ENCODE measurements at regions not wholly inside any gene's neighbourhood (a gene's known extent, or its start where the extent isn't known, plus 50 kb on each side); places are given as distances from the start of the nearest gene placed in this dataset.

DNA sequence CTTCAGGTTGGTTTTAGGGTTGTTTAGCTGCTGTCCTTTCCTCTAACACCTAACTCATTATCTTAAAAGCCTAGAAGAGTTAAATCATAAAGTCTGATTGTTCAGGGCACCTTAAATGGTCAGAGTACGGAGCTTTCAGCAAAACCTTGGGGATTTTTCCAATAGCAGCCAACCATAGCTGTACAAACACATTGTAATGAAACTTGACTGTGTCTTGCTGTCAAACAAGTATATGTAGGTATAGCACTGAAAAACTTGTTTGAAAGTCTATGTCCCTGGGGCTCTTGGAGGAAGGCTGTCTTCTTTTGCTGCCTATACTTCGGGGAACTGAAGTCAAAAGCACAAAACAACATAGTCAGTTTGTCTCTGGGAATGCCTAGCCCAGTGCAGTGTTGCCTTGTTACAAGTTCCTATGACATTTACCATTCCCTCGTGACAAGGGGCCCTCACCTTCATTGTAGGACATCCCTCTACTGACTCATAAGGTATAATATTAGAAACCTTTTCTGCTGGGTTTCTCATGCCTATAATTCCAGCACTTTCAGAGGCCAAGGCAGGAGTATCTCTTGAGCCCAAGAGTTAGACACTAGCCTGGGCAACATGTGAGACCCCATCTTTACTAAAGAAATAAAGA lies 474.5 kb upstream of the NBEA start:
- Histone ChIP-seq H3K9ac (ENCODE audit: low read depth, low read length, poor library complexity) (no peak overlapping the region), H2BK15ac (ENCODE audit: low read length) (no peak overlapping the region), H3K9me3 (replicated peaks in 1 of 2; ENCODE audit: control insufficient read depth in 2 of 2, insufficient read depth in 1 of 2, low read depth in 1 of 2, low read length in 2 of 2) (no peaks in the 10 kb centered on the region), H2BK5ac (ENCODE audit: low read length) (no peak overlapping the region), H4K91ac (ENCODE audit: low read depth, low read length, poor library complexity) (no peak overlapping the region), H3K27me3 (ENCODE audit: control insufficient read depth in 3 of 3, insufficient read depth in 3 of 3, low read depth in 1 of 3, low read length in 3 of 3) (no peaks in the 10 kb centered on the region), H2BK120ac (ENCODE audit: low read depth, low read length) (no peak overlapping the region), H2AK5ac (ENCODE audit: low read depth, low read length) (no peak overlapping the region), H3K4me2 (ENCODE audit: insufficient read depth, low read length, poor library complexity, severe bottlenecking) (no peak overlapping the region), H3K23ac (ENCODE audit: low read depth, low read length, poor library complexity) (no peak overlapping the region), H3K79me1 (ENCODE audit: low read depth, low read length) (no peaks in the 10 kb centered on the region), H3K14ac (ENCODE audit: low read length) (no peak overlapping the region), H4K8ac (ENCODE audit: low read depth, low read length) (no peak overlapping the region), H2BK12ac (ENCODE audit: low read length) (no peak overlapping the region), H3K4me1 (ENCODE audit: control insufficient read depth in 2 of 2, insufficient read depth in 1 of 2, low read depth in 1 of 2, low read length in 2 of 2) (no peaks in the 10 kb centered on the region), H3K36me3 (replicated peaks in 1 of 2; ENCODE audit: control insufficient read depth in 2 of 2, insufficient read depth in 2 of 2, low read length in 2 of 2) (no peaks in the 10 kb centered on the region), H3K4ac (ENCODE audit: low read length) (no peak overlapping the region), H3K18ac (ENCODE audit: low read length) (no peak overlapping the region), H2AFZ (ENCODE audit: low read length) (no peak overlapping the region), H3K27ac (replicated peaks; ENCODE audit: low read length) (no peak overlapping the region), H3K4me3 (ENCODE audit: low read length in 2 of 2) (no peak overlapping the region)
- WGBS, 2 donors (ENCODE audit: extremely low coverage in 2 of 2, insufficient read length in 2 of 2, insufficient replicate concordance in 1 of 2): no CpG with 5 or more reads among the region's 3 CpGs
- DNase-seq (ENCODE audit: low spot score): no peak

DNA sequence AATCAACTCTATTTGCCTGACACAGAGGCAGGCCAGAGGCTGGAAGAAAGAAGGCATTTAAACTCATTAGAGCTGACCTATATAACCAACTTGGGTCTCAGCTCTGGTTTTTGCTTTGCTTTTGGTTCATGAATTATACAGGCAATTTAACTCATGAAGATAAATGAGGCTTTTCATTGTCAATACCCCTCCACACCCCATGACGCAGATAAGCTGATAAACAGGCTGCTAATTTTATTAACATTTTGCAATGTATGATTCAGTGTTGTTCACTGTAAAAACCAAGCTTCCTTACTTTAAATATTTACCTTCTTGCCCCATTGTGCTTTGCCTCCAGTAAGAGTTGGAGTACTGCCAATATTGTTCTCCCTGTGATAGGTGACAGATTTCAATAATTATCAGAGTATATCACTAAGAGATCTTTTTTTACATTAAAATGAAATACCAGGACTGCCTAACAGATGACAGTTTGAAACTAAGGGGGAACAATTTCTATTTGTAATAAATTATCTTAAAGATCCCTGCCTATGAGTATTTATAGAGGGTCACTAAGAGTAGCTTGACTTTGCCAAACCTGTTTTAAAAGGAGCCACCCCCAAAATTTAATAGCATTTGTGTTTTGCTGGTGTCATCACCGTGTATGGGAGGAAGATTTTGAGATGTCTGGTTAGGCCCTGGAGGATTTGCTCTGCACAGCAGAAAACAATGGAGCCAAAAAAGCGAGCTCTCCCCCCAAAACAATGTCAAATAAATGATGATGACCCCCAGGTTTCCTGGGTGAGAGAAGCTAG lies 472.7 kb upstream of the NBEA start:
- H4K8ac ChIP-seq (ENCODE audit: low read depth, low read length): no peak overlapping the region
- H3K23ac ChIP-seq (ENCODE audit: low read depth, low read length, poor library complexity): no peak overlapping the region
- H2BK12ac ChIP-seq (ENCODE audit: low read length): no peak overlapping the region
- no peaks in the 10 kb centered on the region for H3K27me3 ChIP-seq (ENCODE audit: control insufficient read depth in 3 of 3, insufficient read depth in 3 of 3, low read depth in 1 of 3, low read length in 3 of 3)
- H2AFZ ChIP-seq (ENCODE audit: low read length): no peak overlapping the region
- WGBS, 2 donors (ENCODE audit: extremely low coverage in 2 of 2, insufficient read length in 2 of 2, insufficient replicate concordance in 1 of 2): no CpG with 5 or more reads among the region's 3 CpGs
- no peaks in the 10 kb centered on the region for H3K79me1 ChIP-seq (ENCODE audit: low read depth, low read length)
- H3K9me3 ChIP-seq (replicated peaks in 1 of 2; ENCODE audit: control insufficient read depth in 2 of 2, insufficient read depth in 1 of 2, low read depth in 1 of 2, low read length in 2 of 2): no peaks in the 10 kb centered on the region
- no peaks in the 10 kb centered on the region for H3K36me3 ChIP-seq (replicated peaks in 1 of 2; ENCODE audit: control insufficient read depth in 2 of 2, insufficient read depth in 2 of 2, low read length in 2 of 2)
- no peak overlapping the region for H3K18ac ChIP-seq (ENCODE audit: low read length)
- no peaks in the 10 kb centered on the region for H3K4me1 ChIP-seq (ENCODE audit: control insufficient read depth in 2 of 2, insufficient read depth in 1 of 2, low read depth in 1 of 2, low read length in 2 of 2)
- H3K14ac ChIP-seq (ENCODE audit: low read length): no peak overlapping the region
- no peak overlapping the region for H3K9ac ChIP-seq (ENCODE audit: low read depth, low read length, poor library complexity)
- no peak overlapping the region for H3K4ac ChIP-seq (ENCODE audit: low read length)
- DNase-seq (ENCODE audit: low spot score): no peak
- no peak overlapping the region for H2BK15ac ChIP-seq (ENCODE audit: low read length)
- no peak overlapping the region for H3K4me3 ChIP-seq (ENCODE audit: low read length in 2 of 2)
- H3K27ac ChIP-seq (replicated peaks; ENCODE audit: low read length): no peak overlapping the region
- H2AK5ac ChIP-seq (ENCODE audit: low read depth, low read length): no peak overlapping the region
- H3K4me2 ChIP-seq (ENCODE audit: insufficient read depth, low read length, poor library complexity, severe bottlenecking): no peak overlapping the region
- no peak overlapping the region for H4K91ac ChIP-seq (ENCODE audit: low read depth, low read length, poor library complexity)
- no peak overlapping the region for H2BK120ac ChIP-seq (ENCODE audit: low read depth, low read length)
- H2BK5ac ChIP-seq (ENCODE audit: low read length): no peak overlapping the region

DNA sequence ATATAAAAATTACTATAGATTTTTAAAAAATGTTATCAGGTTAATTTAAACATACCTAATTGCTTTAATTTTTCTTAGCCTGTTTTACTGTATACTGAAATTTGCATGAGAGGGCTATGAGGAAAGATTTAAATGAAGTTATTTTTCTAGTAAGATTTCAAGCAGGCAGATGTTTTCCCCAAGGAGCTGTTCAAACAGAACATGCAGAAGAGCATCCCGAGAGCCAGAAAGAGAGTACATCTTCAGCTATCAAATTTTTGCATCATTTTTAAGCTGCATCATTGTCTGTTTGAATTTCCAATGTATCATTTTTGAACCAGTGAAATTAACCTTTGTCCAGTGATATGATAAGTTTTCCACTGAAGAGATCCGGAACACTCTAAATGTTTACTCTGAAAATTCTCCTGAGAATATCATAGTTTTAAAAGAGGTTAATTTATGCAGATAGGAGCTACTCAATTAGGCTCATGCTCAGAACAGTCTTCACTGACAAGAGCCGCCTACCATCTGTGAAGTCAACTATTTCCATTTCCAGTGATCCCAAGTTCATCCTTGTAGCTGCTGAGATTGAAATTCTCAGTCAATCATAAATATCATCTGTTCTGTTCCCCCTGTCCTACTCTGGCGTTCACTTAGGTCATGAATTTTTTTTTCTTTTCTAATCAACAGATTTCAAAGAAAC lies 467.7 kb upstream of the NBEA start:
- Histone ChIP-seq H3K14ac (ENCODE audit: low read length) (no peak overlapping the region), H3K79me1 (ENCODE audit: low read depth, low read length) (no peaks in the 10 kb centered on the region), H2BK12ac (ENCODE audit: low read length) (no peak overlapping the region), H4K8ac (ENCODE audit: low read depth, low read length) (no peak overlapping the region), H2AK5ac (ENCODE audit: low read depth, low read length) (no peak overlapping the region), H2BK15ac (ENCODE audit: low read length) (no peak overlapping the region), H3K18ac (ENCODE audit: low read length) (no peak overlapping the region), H4K91ac (ENCODE audit: low read depth, low read length, poor library complexity) (no peak overlapping the region), H3K9ac (ENCODE audit: low read depth, low read length, poor library complexity) (no peak overlapping the region), H3K9me3 (replicated peaks in 1 of 2; ENCODE audit: control insufficient read depth in 2 of 2, insufficient read depth in 1 of 2, low read depth in 1 of 2, low read length in 2 of 2) (no peaks in the 10 kb centered on the region), H3K4me2 (ENCODE audit: insufficient read depth, low read length, poor library complexity, severe bottlenecking) (no peak overlapping the region), H3K4me3 (ENCODE audit: low read length in 2 of 2) (no peak overlapping the region), H2BK120ac (ENCODE audit: low read depth, low read length) (no peak overlapping the region), H3K23ac (ENCODE audit: low read depth, low read length, poor library complexity) (no peak overlapping the region), H2AFZ (ENCODE audit: low read length) (no peak overlapping the region), H3K4ac (ENCODE audit: low read length) (no peak overlapping the region), H3K27ac (replicated peaks; ENCODE audit: low read length) (no peak overlapping the region), H3K4me1 (ENCODE audit: control insufficient read depth in 2 of 2, insufficient read depth in 1 of 2, low read depth in 1 of 2, low read length in 2 of 2) (no peaks in the 10 kb centered on the region), H3K27me3 (ENCODE audit: control insufficient read depth in 3 of 3, insufficient read depth in 3 of 3, low read depth in 1 of 3, low read length in 3 of 3) (no peaks in the 10 kb centered on the region), H2BK5ac (ENCODE audit: low read length) (no peak overlapping the region), H3K36me3 (replicated peaks in 1 of 2; ENCODE audit: control insufficient read depth in 2 of 2, insufficient read depth in 2 of 2, low read length in 2 of 2) (no peaks in the 10 kb centered on the region)
- WGBS, 2 donors (ENCODE audit: extremely low coverage in 2 of 2, insufficient read length in 2 of 2, insufficient replicate concordance in 1 of 2): no CpG with 5 or more reads among the region's 4 CpGs
- no peak for DNase-seq (ENCODE audit: low spot score)

DNA sequence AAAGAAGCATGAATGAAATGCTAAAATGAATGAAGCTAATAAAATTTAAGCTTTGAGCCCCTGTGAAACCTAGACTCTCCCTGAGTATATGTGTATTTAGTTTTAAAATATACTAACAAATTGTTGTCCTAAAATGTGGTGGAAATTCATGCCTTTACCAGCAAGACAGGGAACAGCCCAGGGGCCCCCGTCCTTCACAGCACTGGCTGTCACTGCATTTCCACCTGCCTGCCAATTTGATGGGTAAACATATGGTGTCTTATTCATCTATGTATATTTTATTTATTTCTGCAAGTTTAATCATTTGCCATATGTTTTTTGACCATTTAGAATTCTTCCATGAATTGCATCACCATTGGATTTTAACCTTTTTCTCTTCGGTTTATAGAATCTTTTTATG lies 463.7 kb upstream of the NBEA start:
- no peak overlapping the region for H4K8ac ChIP-seq (ENCODE audit: low read depth, low read length)
- no CpG with 5 or more reads among the region's 2 CpGs for WGBS, 2 donors (ENCODE audit: extremely low coverage in 2 of 2, insufficient read length in 2 of 2, insufficient replicate concordance in 1 of 2)
- no peaks in the 10 kb centered on the region for H3K4me1 ChIP-seq (ENCODE audit: control insufficient read depth in 2 of 2, insufficient read depth in 1 of 2, low read depth in 1 of 2, low read length in 2 of 2)
- H2AK5ac ChIP-seq (ENCODE audit: low read depth, low read length): no peak overlapping the region
- H3K18ac ChIP-seq (ENCODE audit: low read length): no peak overlapping the region
- no peak overlapping the region for H2BK5ac ChIP-seq (ENCODE audit: low read length)
- no peak overlapping the region for H3K4me3 ChIP-seq (ENCODE audit: low read length in 2 of 2)
- H3K4ac ChIP-seq (ENCODE audit: low read length): no peak overlapping the region
- DNase-seq (ENCODE audit: low spot score): no peak
- no peaks in the 10 kb centered on the region for H3K9me3 ChIP-seq (replicated peaks in 1 of 2; ENCODE audit: control insufficient read depth in 2 of 2, insufficient read depth in 1 of 2, low read depth in 1 of 2, low read length in 2 of 2)
- no peaks in the 10 kb centered on the region for H3K36me3 ChIP-seq (replicated peaks in 1 of 2; ENCODE audit: control insufficient read depth in 2 of 2, insufficient read depth in 2 of 2, low read length in 2 of 2)
- H3K9ac ChIP-seq (ENCODE audit: low read depth, low read length, poor library complexity): no peak overlapping the region
- H3K23ac ChIP-seq (ENCODE audit: low read depth, low read length, poor library complexity): no peak overlapping the region
- H4K91ac ChIP-seq (ENCODE audit: low read depth, low read length, poor library complexity): no peak overlapping the region
- no peak overlapping the region for H2AFZ ChIP-seq (ENCODE audit: low read length)
- H2BK12ac ChIP-seq (ENCODE audit: low read length): no peak overlapping the region
- no peak overlapping the region for H3K14ac ChIP-seq (ENCODE audit: low read length)
- no peaks in the 10 kb centered on the region for H3K27me3 ChIP-seq (ENCODE audit: control insufficient read depth in 3 of 3, insufficient read depth in 3 of 3, low read depth in 1 of 3, low read length in 3 of 3)
- no peaks in the 10 kb centered on the region for H3K79me1 ChIP-seq (ENCODE audit: low read depth, low read length)
- H2BK15ac ChIP-seq (ENCODE audit: low read length): no peak overlapping the region
- no peak overlapping the region for H3K4me2 ChIP-seq (ENCODE audit: insufficient read depth, low read length, poor library complexity, severe bottlenecking)
- no peak overlapping the region for H2BK120ac ChIP-seq (ENCODE audit: low read depth, low read length)
- no peak overlapping the region for H3K27ac ChIP-seq (replicated peaks; ENCODE audit: low read length)

All from neuronal stem cell (in vitro differentiated cells).